Ishikawa (cell line): ENCODE measurements at regions not wholly inside any gene's neighbourhood (a gene's known extent, or its start where the extent isn't known, plus 50 kb on each side); places are given as distances from the start of the nearest gene placed in this dataset.

Experiments used
- CEBPB ChIP-seq: IDR thresholded peaks from 2 replicates; pipeline ENCODE4 v1.6.1; 2012
- CREB1 ChIP-seq: IDR thresholded peaks from 2 replicates; pipeline ENCODE4 v1.6.1; 2012; ENCODE audit warnings: low read depth
- EGR1 ChIP-seq: IDR thresholded peaks from 2 replicates; pipeline ENCODE4 v1.6.1; 2012
- EP300 ChIP-seq: IDR thresholded peaks from 2 replicates; pipeline ENCODE4 v1.6.1; 2012; ENCODE audit warnings: borderline replicate concordance
- FOXM1 ChIP-seq: IDR thresholded peaks from 2 replicates; pipeline ENCODE4 v1.6.1; 2012; ENCODE audit warnings: low read depth, borderline replicate concordance
- MAX ChIP-seq: IDR thresholded peaks from 2 replicates; pipeline ENCODE4 v1.6.1; 2012
- NFIC ChIP-seq: IDR thresholded peaks from 2 replicates; pipeline ENCODE4 v1.6.1; 2012
- RAD21 ChIP-seq: IDR thresholded peaks from 2 replicates; pipeline ENCODE4 v1.6.1; 2012; ENCODE audit warnings: low read depth
- REST ChIP-seq: IDR thresholded peaks from 2 replicates; pipeline ENCODE4 v1.6.1; 2012; ENCODE audit warnings: low read depth, mild to moderate bottlenecking
- TAF1 ChIP-seq: IDR thresholded peaks from 2 replicates; pipeline ENCODE4 v1.6.1; 2012; ENCODE audit warnings: low read depth, mild to moderate bottlenecking
- TCF12 ChIP-seq: IDR thresholded peaks from 2 replicates; pipeline ENCODE4 v1.6.1; 2012; ENCODE audit warnings: low read depth
- TEAD4 ChIP-seq: IDR thresholded peaks from 2 replicates; pipeline ENCODE4 v1.6.1; 2012
- YY1 ChIP-seq: IDR thresholded peaks from 2 replicates; pipeline ENCODE4 v1.6.1; 2012; ENCODE audit warnings: low read depth
- ZBTB7A ChIP-seq: IDR thresholded peaks from 2 replicates; pipeline ENCODE4 v1.6.1; 2012; ENCODE audit warnings: low read depth
- TF ChIP-seq, protein P1 (sequence below): IDR thresholded peaks from 2 replicates; pipeline ENCODE4 v1.6.1; 2012

- TF ChIP-seq EP300 (no peak), NFIC (no peak), RAD21 (no peak), FOXM1 (no peak)
Measured at GRCh38 chr2:37812414-37812813, 112.7 kb upstream of the RMDN2 start.

DNA sequence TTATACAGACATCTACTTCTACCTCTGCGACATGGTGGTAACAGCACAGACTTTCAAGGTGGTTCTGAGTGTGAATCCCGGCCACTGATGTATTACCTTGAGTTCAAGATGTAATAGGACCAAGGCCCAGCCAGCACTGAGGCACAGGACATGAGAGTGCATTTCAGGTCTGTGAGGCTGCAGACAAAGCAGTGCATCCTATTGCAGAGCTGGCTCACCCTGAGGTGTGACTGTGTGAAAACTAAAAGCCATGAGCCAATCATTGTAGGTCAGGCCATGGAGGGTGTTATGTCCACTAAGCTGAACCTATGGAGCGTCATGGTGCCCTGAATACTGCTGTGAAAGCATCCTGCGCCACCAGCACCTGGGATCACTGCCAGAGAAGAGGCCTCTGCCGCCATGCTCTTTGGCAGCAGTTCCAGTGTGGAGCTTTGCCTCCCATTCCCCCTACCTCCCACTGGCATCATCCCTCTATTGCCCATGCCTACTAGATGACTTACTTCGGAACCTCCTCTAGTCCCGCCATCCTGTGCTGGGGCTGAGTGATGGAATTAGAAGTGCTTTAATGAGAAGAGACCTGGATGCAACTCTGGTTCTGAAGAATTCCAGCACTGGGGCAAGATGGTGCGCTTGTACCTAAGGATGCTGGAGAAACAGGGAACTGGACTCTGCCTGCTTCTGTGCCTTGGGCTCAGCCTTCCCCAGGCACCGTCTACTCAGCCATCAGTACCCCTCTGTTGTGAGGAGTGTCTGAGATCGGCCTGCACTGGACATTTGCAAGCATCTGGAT lies 112.0 kb upstream of the RMDN2 start:
- TF ChIP-seq TAF1 (no peak), EGR1 (no peak), ZBTB7A (no peak), MAX (no peak), CEBPB (no peak), CREB1 (no peak), TEAD4 (no peak), REST (no peak), TCF12 (no peak), EP300 (no peak), RAD21 (no peak), NFIC (no peak), YY1 (no peak), FOXM1 (no peak)
- TF ChIP-seq, protein P1, sequence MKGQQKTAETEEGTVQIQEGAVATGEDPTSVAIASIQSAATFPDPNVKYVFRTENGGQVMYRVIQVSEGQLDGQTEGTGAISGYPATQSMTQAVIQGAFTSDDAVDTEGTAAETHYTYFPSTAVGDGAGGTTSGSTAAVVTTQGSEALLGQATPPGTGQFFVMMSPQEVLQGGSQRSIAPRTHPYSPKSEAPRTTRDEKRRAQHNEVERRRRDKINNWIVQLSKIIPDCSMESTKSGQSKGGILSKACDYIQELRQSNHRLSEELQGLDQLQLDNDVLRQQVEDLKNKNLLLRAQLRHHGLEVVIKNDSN, result no peak

DNA sequence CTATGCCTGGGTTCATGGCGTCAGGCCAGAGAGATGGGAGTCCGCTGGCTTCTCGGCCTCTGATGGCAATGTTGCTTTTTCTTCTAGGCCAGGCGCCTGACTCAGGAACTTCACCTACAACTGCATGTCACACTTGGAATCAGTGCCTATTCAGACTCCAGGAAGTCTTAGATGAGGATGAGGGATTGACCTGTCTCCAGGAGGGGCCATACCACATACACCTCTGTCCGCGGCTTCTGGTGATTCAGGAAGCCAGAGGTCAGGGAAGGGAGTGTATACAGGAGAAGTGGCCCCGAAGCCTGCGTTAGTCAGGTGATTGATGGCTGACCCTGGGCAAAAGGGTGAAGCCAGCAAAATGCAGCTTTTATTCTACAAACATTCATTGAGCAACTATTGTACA lies 109.1 kb upstream of the RMDN2 start:
- no peak for TF ChIP-seq TAF1
- TF ChIP-seq YY1, result no peak
- no peak for TF ChIP-seq FOXM1
- TF ChIP-seq TEAD4, result no peak
- TF ChIP-seq EP300, result no peak
- TF ChIP-seq, protein P1, result no peak

DNA sequence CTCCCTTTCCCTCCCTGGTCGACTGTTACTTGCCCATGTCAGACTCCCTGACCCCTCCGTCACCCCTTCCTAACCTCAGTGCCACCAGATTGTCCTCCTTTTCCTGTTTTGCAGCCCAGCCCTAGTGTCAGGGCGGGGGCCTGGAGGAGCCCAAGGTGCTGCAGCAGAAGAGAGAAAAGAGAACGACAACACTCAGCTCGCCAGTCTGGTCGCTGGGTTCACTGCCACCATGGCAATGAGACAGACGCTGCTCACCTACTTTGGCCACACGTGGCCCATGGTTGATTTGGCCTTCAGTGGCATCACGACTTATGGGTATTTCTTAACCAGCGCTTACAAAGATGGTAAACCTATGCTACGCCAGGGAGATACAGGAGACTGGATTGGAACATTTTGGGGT lies 108.4 kb upstream of the RMDN2 start:
- no peak for TF ChIP-seq REST

GRCh38 chr2:37819186-37819585 lies 105.9 kb upstream of the RMDN2 start:
- TF ChIP-seq, protein P1, result no peak
- TF ChIP-seq CEBPB (no peak), TEAD4 (no peak), EGR1 (no peak), CREB1 (no peak)

- TF ChIP-seq YY1 (no peak), NFIC (no peak), EGR1 (no peak), RAD21 (no peak), MAX (no peak), TEAD4 (no peak), ZBTB7A (no peak), CEBPB (no peak), TAF1 (no peak), REST (no peak), CREB1 (no peak), EP300 (no peak), FOXM1 (no peak), TCF12 (no peak)
- TF ChIP-seq, protein P1, result no peak
Measured at GRCh38 chr2:37820471-37820986, 104.6 kb upstream of the RMDN2 start.
